WTC11 (cell line): ENCODE measurements at regions not wholly inside any gene's neighbourhood (a gene's known extent, or its start where the extent isn't known, plus 50 kb on each side); places are given as distances from the start of the nearest gene placed in this dataset.

Experiments
- ATAC-seq: fragments of 200-7000 bp; cut with Tn5 transposase; 2 replicates; pipeline ENCODE4 v1.10.0; 2021; ENCODE audit warnings: mild to moderate bottlenecking, moderate library complexity
- CTCF ChIA-PET: fragments of 300-600 bp; sonication (Branson Sonifier 250); formaldehyde crosslinking; loops from one replicate; lab custom pipeline; 2021; ENCODE audit warnings: antibody characterized with exemption; lab: Charles Lee
- POLR2A ChIA-PET: fragments of 350-600 bp; sonication (Branson Sonifier 250); formaldehyde crosslinking; loops from one replicate; lab custom pipeline; 2021; ENCODE audit warnings: antibody characterized with exemption; lab: Charles Lee
- DNase-seq: peaks from one replicate; pipeline ENCODE4 v3.0.0; 2021; ENCODE audit warnings: low spot score
- H3K27ac Mint-ChIP-seq: 2 replicates; pipeline ENCODE4 v1.8.0; 2021; ENCODE audit warnings: mixed read lengths
- H3K27me3 Mint-ChIP-seq: 2 replicates; pipeline ENCODE4 v1.8.0; 2021; ENCODE audit warnings: low read depth, mild to moderate bottlenecking, moderate library complexity, mixed read lengths
- H3K36me3 Mint-ChIP-seq: 2 replicates; pipeline ENCODE4 v1.8.0; 2021; ENCODE audit warnings: mixed read lengths
- H3K4me1 Mint-ChIP-seq: 2 replicates; pipeline ENCODE4 v1.8.0; 2022; ENCODE audit warnings: mixed read lengths
- H3K4me3 Mint-ChIP-seq: 2 replicates; pipeline ENCODE4 v1.8.0; 2021; ENCODE audit warnings: mild to moderate bottlenecking, moderate library complexity, mixed read lengths
- H3K9me3 Mint-ChIP-seq: 2 replicates; pipeline ENCODE4 v1.8.0; 2021; ENCODE audit warnings: mixed read lengths
- AR ChIP-seq: fragments of 250-450 bp; sonication (Bioruptor Pico); IDR thresholded peaks from 2 replicates; pipeline ENCODE4 v1.9.0; 2021; ENCODE audit warnings: mild to moderate bottlenecking
- ATF1 ChIP-seq: sonication (generic); formaldehyde crosslinking; IDR thresholded peaks from 2 replicates; pipeline ENCODE4 v1.8.1; 2023; ENCODE audit warnings: mild to moderate bottlenecking, moderate library complexity, missing genetic modification reagents
- CBFB ChIP-seq: sonication (generic); formaldehyde crosslinking; IDR thresholded peaks from 2 replicates; pipeline ENCODE4 v1.8.1; 2022; ENCODE audit warnings: mild to moderate bottlenecking, low read depth, missing genetic modification reagents
- E2F5 ChIP-seq: sonication (generic); formaldehyde crosslinking; IDR thresholded peaks from 2 replicates; pipeline ENCODE4 v1.8.1; 2022; ENCODE audit warnings: mild to moderate bottlenecking, moderate library complexity, missing genetic modification reagents
- EMX1 ChIP-seq: fragments of 250-450 bp; sonication (Bioruptor Pico); IDR thresholded peaks from 2 replicates; pipeline ENCODE4 v1.8.0; 2021; ENCODE audit warnings: mild to moderate bottlenecking
- FOXK1 ChIP-seq: sonication (generic); formaldehyde crosslinking; IDR thresholded peaks from 2 replicates; pipeline ENCODE4 v1.8.0; 2022; ENCODE audit warnings: mild to moderate bottlenecking, moderate library complexity, missing genetic modification reagents
- FOXP1 ChIP-seq: sonication (generic); formaldehyde crosslinking; IDR thresholded peaks from 2 replicates; pipeline ENCODE4 v1.8.0; 2022; ENCODE audit warnings: missing genetic modification reagents, mild to moderate bottlenecking, moderate library complexity, borderline replicate concordance
- GABPB1 ChIP-seq: sonication (generic); formaldehyde crosslinking; IDR thresholded peaks from 2 replicates; pipeline ENCODE4 v1.8.1; 2023; ENCODE audit warnings: mild to moderate bottlenecking, missing genetic modification reagents
- GTF2I ChIP-seq: fragments of 250-450 bp; sonication (Bioruptor Pico); conservative IDR thresholded peaks from 2 replicates; pipeline ENCODE4 v1.4.0; 2021; ENCODE audit warnings: mild to moderate bottlenecking
- HMGA2 ChIP-seq: fragments of 250-450 bp; sonication (Bioruptor Pico); IDR thresholded peaks from 2 replicates; pipeline ENCODE4 v1.4.0; 2021; ENCODE audit warnings: mild to moderate bottlenecking, moderate library complexity
- IRF1 ChIP-seq: sonication (generic); formaldehyde crosslinking; IDR thresholded peaks from 2 replicates; pipeline ENCODE4 v1.8.0; 2023; ENCODE audit warnings: missing genetic modification reagents
- JAZF1 ChIP-seq: fragments of 250-450 bp; sonication (Bioruptor Pico); IDR thresholded peaks from 2 replicates; pipeline ENCODE4 v1.9.0; 2021; ENCODE audit warnings: moderate library complexity, mild to moderate bottlenecking, inconsistent platforms
- JUN ChIP-seq: sonication (generic); formaldehyde crosslinking; IDR thresholded peaks from 2 replicates; pipeline ENCODE4 v1.8.0; 2023; ENCODE audit warnings: mild to moderate bottlenecking, missing genetic modification reagents
- MAX ChIP-seq: sonication (generic); formaldehyde crosslinking; IDR thresholded peaks from 2 replicates; pipeline ENCODE4 v1.8.0; 2022; ENCODE audit warnings: mild to moderate bottlenecking, missing genetic modification reagents
- RORB ChIP-seq: fragments of 250-450 bp; sonication (Bioruptor Pico); IDR thresholded peaks from 2 replicates; pipeline ENCODE4 v1.9.0; 2021; ENCODE audit warnings: mild to moderate bottlenecking
- SP1 ChIP-seq: sonication (generic); formaldehyde crosslinking; conservative IDR thresholded peaks from 2 replicates; pipeline ENCODE4 v1.8.1; 2022; ENCODE audit warnings: missing genetic modification reagents
- STAT6 ChIP-seq: sonication (generic); formaldehyde crosslinking; conservative IDR thresholded peaks from 2 replicates; pipeline ENCODE4 v1.8.1; 2023; ENCODE audit warnings: mild to moderate bottlenecking, low read depth, missing genetic modification reagents, moderate library complexity
- ZNF532 ChIP-seq: fragments of 250-450 bp; sonication (Bioruptor Pico); IDR thresholded peaks from 2 replicates; pipeline ENCODE4 v1.9.0; 2021; ENCODE audit warnings: mild to moderate bottlenecking, borderline replicate concordance
- ZNF671 ChIP-seq: fragments of 250-450 bp; sonication (Bioruptor Pico); IDR thresholded peaks from 2 replicates; pipeline ENCODE4 v1.8.0; 2021; ENCODE audit warnings: mild to moderate bottlenecking
- ZSCAN18 ChIP-seq: fragments of 250-450 bp; sonication (Bioruptor Pico); IDR thresholded peaks from 2 replicates; pipeline ENCODE4 v2.1.2; 2022; ENCODE audit warnings: mild to moderate bottlenecking, moderate library complexity

- TF ChIP-seq ZSCAN18 (CRISPR knock-in tag) = no peak
Observed at GRCh38 chr2:139469985-139470384, 689.8 kb upstream of the NXPH2 start (continued).

- TF ChIP-seq ZNF532 (CRISPR knock-in tag) (no peak), CBFB (CRISPR knock-in tag) (no peak), EMX1 (CRISPR knock-in tag) (no peak), HMGA2 (CRISPR knock-in tag) (no peak), RORB (CRISPR knock-in tag) (no peak), FOXP1 (CRISPR knock-in tag) (no peak), ZNF671 (CRISPR knock-in tag) (no peak), MAX (CRISPR knock-in tag) (no peak), GTF2I (CRISPR knock-in tag) (no peak), E2F5 (CRISPR knock-in tag) (no peak), JAZF1 (CRISPR knock-in tag) (no peak), FOXK1 (CRISPR knock-in tag) (no peak), ATF1 (CRISPR knock-in tag) (no peak), STAT6 (CRISPR knock-in tag) (no peak), SP1 (CRISPR knock-in tag) (no peak), JUN (no peak), AR (no peak), GABPB1 (no peak), IRF1 (CRISPR knock-in tag) (no peak)
- Mint-ChIP-seq H3K4me3 (no peak overlapping the region), H3K36me3 (no peaks in the 10 kb centered on the region), H3K27me3 (no peaks in the 10 kb centered on the region; the same call in 1 of the 2 replicates), H3K4me1 (peaks cover 11% of the 10 kb centered on the region), H3K27ac (no peak overlapping the region), H3K9me3 (0 out of 2 replicates have a peak, but pooled peaks cover 2% of the 10 kb centered on the region)
- CTCF ChIA-PET = interaction anchor here (1.0 kb wide), 1 partner anchor 13 kb away, joined by 6 read pairs; no protein-coding TSS in a partner anchor
- POLR2A ChIA-PET = no interaction called here
- DNase-seq (no peak), ATAC-seq (no peak)
Observed at GRCh38 chr2:139465789-139466188, 685.6 kb upstream of the NXPH2 start.
